NCI-H1105 treated with DMSO at 0.1 percent for 48 hours (cell line): ENCODE measurements at regions not wholly inside any gene's neighbourhood (a gene's known extent, or its start where the extent isn't known, plus 50 kb on each side); places are given as distances from the start of the nearest gene placed in this dataset.

Experiments
- DNase-seq: peaks from one replicate; lab custom pipeline; 2025; lab: John Stamatoyannopoulos, UW

DNA sequence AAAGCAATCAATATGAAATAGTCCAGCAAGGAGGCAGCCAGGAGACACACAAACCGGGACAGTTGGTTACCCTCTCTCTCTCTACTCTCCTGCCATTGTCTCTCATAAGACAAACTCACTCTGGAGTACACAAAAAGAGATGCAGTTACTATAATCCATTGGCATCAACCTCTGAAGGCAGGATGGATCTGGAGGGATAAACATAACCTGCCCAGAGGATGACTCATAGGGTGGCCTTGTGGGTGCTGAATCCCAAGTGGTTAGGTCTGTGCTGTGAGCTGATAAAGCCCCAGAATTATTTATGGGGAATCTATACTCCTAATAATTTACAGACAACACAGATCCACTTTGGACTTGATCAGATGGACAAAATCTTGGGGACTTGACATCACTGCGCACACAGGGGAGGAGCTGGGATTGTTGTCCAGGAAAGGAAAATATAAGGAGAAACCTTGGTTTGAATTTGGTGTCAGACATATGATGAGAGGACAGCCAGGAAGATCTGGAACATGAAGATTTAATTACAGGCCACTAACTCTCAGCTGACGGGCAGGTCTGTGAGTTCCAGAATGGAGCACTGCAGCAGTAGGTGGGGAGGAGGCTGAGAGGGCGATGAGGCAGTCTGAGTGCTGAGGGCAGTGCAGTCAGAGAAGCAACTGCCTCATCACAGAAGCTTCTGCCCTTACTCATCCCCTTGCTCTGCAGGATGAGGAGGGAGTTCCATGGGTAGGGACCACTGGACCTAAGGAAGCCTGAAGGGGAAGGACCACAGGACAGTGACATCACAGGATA, 113.9 kb upstream of the PRSS58 start:
- DNase-seq = no peak

DNA sequence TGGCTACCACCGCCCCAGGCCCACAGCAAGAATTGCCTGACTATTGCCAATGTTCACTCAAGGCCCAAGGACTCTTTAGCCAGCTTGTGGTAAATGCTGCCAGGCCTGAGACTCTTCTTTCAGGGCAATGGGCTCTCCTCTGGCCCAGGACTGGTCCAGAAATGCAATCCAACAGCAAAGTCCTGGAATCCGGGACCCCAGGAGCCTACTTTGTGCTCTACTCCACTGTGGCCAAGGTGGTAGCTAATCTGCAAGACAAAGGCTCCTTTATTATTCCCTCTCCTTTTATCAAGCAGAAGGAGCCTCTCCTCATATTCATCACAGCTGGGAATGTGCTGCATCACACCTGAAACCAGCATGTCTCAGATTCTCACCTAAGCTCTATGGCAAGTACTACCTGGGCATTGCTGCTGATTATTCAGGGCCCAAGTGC, 107.6 kb upstream of the PRSS58 start:
- DNase-seq = no peak

DNA sequence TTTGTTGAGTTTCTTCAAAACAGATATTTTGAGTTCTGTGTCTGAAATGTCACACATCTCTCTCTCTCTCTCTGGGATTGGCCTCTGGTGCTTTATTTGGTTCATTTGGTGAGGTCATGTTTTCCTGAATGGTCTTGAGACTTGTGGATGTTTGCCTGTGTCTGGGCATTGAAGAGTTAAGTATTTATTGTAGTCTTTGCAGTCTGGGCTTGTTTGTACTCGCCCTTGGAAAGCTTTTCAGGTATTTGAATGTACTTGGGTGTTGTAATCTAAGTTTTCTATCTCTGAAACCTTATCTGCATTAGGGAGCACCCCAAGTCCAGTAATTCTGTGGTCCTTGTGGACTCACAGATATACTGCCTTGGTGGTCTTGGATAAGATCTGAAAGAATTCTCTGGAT, 106.7 kb upstream of the PRSS58 start:
- DNase-seq = no peak

DNA sequence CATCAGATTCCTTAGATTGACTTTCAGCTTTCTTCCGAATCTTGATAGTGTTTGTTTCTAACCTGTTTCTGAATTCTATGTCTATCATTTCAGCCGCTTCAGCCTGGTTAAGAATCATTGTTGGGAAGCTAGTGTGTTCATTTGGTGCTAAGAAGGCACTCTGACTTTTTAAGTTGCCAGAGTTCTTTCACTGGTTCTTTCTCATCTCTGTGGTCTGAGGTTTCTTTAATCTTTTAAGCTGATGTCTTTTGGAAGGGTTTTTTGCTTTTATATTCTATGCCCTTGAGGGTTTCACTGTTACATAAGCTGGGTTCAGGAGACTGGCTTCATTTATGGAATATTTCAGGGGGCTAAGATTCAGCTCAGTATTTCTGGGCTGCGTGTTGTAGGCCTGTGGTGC, 104.5 kb upstream of the PRSS58 start:
- DNase-seq = no peak

DNA sequence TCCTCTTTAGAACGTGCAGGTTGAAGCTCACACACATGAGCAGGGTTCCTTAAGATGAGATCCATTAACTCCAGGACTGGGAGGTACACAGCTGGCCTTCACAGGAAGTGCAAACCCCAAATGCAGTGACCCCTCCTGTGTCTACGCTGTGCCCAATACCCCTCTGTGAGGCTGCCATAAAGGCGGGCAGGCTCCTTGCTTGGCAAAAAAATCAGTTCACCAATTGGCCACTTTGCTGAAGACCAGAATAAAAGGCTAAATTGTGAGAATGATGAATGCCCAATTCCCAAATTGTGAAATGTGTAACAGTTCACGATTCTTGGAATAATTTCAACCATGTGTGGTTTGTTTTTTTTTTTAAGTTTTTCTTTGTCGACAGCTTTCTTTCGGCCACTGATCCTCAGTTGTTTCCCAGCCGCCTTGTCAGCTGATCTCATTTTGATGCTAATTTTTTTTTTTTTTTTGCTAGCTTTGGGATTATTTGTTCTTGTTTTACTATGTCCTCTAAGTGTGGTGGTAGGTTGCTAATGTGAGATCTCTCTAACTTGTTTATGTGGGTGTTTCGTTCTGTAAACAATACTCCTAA, 101.9 kb upstream of the PRSS58 start:
- DNase-seq = no peak

DNA sequence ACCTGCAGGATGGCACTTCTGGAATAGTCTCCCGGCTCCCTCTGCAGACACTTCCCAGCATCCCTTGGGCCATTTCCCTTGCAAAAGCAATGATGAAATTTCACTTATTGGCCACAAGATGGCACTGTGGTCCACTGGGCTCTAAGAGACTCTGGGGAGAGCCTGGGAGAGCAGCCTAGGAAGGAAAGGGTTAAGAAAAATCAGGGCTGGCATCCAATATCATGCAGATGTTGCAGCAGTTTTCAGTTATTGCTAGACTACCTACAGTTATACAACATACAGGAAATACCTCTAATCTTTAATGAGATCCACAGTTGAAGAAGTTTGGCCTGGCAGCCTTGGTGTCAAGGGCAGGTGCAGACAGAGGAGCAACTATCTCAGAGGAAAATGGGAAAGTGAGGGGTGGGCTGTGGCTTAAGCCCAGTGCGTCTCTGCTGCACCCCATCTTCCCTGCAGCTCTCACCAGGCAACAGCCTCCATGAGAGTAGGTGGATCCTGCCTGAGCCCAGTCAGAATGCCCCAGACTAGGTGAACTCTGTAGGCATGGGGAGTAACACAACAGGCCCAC, 100.2 kb upstream of the PRSS58 start:
- DNase-seq = peak; percentile 54

DNA sequence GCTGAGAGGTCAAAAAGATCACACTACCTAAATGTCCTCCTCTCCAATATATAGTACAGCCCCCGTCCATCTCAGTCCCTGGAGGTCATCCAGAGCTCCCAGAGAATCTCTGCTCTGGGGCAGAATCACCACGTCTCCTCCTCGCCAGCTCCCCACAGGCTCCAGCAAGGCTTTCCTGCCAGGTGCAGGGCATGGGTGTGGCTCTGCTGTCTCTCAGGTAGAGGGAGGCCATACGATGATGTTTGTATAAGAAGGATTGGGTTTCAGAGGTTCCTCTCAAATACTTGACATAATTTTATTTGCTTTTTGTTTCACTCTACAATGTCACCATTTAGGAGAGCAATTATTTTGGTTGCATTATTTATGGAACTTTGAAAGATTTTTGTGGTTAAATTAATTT, 98.3 kb upstream of the PRSS58 start:
- peak; percentile 93 for DNase-seq

DNA sequence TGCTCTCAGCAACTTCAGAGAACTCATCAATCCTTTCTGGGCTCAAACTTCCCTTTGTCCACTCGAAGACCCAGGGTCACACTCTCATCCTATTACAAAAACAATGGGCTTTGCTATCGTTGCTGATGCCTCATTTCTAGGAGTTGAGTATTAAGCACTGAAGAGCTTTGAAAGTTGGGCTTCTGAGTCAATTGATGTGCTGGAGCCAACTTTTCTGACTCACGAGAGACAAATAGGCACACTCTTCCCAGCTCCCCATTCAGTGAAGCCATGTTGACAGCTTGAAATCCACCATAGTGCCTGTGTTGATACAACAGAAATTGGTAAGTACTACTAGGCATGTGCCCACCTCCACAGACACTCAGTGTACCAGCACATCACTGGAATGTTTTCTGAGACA, 97.5 kb upstream of the PRSS58 start:
- no peak for DNase-seq

DNA sequence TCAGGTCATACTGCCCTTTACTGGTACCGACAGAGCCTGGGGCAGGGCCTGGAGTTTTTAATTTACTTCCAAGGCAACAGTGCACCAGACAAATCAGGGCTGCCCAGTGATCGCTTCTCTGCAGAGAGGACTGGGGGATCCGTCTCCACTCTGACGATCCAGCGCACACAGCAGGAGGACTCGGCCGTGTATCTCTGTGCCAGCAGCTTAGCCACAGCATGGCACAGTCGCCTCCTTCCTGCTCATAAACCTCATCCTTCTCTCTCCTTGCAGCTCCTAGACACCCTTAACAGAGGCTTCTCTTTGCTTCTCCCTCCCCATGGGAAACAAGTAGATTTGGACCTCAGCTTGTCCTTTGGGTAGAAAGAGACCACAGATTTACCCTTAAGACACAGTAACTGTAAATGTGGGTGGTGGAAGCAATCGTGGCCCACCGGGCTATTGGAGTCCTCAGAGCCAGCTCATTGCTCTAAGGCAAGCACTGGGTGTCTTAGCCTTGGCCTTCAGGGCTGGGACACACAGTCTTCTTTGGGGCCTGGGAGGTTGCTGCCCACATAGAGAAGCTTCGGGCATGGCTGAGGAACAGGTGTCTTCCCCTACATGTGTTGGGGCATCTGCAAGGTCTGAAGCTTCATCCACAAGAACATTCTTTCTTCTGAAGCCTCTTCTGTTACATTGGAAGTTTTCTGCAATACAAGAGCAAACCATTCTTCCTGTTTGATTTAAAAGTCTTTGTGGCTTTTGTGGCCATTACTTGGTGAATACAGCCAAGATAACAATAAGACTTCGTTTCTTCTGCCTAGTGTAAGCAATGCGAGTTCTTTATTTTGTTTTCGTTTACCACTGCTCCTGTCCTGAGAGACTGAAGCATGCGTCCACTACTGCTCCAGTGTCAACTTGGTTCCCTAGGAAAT, 95.5 kb upstream of the PRSS58 start:
- DNase-seq = no peak

DNA sequence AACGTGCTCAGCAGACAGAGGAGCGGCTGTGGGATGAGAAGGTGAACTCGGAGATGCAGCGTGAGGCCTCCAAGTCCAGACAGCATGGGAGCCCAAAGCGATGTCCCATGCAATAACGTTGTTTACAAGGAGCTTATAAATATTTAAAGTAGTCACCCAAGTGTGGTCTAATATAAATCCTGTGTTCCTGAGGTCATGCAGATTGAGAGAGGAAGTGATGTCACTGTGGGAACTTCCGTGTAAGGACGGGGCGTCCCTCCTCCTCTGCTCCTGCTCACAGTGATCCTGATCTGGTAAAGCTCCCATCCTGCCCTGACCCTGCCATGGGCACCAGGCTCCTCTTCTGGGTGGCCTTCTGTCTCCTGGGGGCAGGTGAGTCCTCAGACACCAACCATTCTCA, 94.7 kb upstream of the PRSS58 start:
- no peak for DNase-seq

DNA sequence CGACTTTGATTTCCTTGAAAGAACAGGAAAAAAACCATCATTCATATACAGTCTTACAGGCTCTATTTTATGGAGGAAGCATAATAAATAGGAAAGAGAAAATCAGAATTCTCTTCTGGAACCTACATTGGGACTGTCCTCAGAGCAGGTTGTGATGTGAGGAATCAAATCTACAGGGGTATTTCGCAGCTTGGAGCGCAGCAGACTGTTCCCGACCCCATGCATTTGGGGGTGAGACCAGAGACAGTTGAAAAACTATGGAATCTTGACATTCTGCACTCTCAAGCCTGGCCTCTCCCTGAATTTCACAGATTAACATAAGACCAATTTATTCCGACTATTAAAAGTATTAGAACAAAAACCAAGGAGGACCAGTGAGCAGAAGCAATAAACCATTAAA, 93.3 kb upstream of the PRSS58 start:
- no peak for DNase-seq

DNA sequence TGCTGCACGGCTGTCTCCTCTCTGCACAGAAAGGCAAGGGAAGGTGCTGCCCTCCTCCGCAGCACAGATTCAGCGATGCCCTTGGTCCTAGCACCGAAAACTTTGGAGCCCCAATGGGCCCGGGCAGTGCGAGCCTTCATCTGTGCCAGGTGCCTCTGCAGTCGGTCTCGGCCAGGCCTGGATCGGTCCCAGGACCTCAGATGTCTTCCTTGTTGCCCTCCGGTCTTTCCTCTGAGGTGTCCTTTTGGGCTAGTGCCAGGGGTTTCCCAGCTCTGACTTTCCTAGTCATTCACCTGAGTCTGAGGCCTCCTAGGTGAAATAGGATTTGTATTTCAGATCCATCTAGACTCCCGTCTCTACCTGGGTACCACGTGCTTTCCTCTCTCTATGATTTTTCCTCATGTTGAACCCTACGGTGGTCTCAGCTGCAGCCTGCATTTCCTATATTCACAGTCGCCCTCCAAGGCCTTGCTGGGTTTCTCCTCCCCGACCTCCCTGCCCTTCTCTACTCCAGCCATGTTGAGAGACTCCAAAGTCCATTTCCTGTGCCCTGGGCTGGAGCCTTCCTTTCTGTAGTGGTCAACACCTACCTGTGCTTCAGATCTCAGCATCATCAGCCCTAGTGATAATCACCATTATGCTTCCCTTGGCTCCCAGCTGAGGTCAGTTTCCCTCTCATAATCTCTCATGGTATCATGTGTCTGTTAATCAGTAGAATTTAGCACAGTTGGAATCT, 92.0 kb upstream of the PRSS58 start:
- DNase-seq = no peak

DNA sequence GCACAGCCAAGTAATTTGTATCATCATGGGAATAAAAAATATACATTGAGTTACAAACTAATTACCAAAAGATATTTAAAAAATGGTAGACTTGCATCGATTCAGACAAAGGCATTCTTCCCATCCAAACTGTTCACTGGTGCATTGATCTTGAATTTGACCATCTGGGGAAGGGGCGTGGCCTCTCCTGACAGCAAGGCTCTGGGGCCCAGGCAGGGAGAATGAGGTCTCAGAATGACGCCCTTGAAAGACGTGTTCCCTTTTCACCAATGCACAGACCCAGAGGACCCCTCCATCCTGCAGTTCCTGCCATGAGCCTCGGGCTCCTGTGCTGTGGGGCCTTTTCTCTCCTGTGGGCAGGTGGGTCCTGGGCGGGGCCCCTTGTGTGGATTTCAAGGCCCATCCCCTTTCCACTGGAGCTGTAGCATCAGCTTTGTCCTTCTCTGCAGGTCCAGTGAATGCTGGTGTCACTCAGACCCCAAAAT, 91.1 kb upstream of the PRSS58 start:
- no peak for DNase-seq

DNA sequence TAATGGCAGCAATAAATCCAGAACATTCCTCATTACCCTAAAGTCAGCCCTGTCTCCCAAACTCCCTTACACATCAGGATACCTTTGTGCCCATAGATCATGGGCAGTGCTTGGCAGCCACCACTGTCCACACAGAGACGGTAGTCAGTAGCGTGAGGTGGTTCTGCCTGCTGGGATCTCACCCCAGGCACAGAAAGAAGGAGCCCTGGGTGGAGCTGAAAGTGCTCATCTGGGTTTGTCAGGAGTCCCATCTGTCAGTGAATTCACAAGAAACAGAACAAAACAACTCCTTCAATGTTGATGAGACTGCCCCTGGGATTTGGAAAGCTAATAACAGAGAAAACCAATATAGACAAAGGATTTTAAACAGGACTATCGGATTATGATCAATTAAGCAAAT, 90.2 kb upstream of the PRSS58 start:
- no peak for DNase-seq

DNA sequence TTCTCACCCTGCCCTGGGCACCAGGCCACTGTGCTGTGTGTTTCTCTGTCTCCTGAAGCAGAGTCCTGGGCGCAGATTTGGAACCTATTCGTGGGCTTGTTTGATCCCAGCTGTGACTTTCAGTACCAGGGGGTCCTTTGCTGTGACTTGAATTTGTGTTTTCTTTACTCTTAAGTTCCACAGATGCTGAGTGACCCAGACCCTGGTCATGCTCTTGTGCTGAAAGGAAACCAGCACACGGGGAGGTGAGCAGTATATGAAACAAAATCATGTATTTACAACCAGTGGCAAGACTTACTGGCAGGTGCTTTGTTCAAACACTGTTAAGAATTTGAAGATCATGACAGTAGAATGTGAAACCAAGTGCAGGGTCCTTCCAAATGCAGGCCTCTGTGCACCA, 89.2 kb upstream of the PRSS58 start:
- no peak for DNase-seq

DNA sequence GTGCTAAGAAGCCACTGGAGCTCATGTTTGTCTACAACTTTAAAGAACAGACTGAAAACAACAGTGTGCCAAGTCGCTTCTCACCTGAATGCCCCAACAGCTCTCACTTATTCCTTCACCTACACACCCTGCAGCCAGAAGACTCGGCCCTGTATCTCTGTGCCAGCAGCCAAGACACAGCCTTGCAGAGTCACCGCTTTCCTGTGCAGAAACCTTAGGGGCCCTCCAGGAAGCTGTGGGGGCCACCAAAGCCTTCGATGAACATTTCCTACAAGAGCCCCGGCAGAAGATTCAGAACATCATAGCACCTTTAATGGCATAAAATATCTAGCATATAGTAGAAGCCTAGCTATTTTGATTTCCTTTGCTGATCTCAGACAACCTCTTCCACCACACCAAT, 88.0 kb upstream of the PRSS58 start:
- no peak for DNase-seq

DNA sequence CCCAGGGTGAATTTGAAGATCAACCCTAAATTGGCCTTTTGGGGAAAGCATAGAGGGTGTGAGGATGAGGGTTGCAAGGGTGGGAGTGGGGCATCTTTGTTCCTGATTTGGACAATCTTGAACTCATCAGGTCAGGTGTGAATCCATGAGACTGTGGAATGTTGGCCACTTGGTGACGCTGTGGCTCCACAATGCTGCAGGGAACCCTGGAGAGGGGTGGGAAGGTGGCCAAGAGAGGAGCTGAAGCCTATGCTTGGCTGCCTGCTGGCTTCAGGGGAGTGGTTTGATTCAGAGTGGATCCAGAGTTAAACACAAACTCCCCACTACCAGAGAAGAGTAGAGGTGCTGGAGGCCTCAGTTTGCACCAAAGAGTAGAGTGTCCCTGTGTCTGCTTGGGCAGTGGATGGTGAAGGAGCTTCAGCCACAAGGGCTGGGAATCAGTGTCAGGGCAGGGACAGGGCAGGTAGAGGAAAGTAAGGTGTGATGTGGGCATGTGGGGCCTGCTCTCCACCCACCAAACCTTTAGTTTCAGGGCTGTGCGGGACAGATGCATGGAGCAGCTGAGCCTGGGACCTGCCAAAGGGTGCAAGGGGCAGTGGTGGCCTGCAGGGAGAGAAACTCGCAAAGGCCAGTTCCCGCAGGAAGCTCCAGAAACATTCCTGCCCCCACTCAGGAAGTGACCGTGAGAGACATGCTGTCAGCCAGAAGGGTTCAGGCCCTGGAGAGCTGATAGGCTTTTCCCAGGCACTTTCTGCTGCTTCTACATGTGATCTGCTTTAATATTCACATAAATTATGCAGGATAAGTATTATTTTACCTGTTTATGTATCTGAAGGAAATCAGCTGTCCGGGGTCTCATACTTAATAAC, 81.0 kb upstream of the PRSS58 start:
- peak; percentile 5 for DNase-seq

DNA sequence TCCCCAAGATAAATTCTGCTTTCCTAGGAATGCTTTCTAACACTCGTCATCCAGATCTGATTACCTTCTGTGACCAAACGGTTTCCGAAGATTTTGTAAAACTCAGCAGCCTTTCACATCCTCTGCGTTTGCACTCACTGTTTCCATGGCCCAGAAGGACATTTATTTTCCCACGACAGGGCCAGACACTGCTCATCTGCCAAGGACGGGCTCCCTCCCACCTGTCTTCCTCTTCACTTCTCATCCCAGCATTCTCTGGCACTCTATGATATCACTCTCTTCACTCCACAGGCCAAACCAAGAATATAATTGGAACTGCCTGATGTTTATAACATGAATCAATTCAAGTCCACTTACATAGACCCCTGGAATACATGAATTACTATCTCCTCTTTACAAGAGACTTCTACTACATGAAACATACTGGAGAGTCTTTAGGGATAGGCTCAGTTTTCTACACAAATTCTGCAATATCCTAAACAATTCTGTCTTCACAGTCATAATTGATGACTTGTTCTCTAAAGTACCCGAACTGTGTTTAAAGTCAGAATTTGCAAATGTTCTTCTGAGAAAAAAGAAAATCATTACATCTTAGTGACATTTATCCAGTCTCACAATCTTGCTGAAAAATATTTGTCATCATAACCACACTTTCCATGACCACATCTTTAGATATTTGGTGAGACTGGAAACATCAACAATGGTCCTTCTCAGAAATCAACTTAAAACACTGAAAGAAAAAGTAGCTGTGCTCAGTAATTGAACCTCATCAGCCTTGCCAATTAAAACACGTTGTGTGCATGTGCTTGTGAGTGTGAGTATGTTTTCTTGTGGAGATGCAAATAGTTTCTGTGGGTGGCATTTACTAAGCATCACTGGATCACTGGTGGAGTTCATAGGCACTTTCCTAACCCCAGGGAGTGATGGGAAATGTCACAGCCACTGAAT, 79.5 kb upstream of the PRSS58 start:
- no peak for DNase-seq

DNA sequence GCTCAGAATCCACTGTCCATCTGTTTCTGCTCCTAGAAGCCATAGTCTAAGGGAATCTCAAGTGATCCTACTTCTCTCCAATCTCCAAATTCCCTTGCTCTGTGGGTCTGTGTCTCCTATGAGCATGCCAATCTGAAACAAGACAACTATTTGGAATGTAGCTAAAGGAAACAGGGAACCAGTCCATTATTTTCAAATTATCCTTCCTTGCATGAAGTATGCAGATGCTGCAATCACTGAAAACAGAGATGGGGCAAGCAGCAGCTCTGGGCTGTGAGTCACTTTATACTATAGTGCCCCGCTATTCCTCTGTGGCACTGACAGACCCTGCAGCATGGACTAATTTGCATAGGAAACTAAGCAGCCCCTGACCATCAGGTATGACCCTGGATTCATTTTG, 76.9 kb upstream of the PRSS58 start:
- DNase-seq = no peak

DNA sequence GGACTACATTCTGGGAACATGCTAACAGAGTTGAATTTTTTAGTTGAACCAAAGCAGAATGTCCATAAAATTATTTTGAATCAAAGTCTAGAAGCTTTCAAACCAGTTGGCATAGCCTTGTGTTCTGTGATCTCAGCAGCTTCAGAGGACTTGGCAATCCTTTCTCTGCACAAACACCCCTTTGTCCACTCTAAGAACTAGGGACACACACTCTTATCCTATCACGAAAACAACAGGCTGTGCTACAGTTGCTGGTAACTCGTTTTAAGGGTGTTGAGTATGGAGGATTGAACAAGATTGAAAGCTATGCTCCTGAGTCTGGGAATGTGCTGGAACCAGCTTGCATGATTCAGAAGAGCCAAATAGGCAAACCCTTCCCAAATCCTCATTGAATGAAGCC, 76.4 kb upstream of the PRSS58 start:
- no peak for DNase-seq
